ENCODE measurements at regions not wholly inside any gene's neighbourhood (a gene's known extent, or its start where the extent isn't known, plus 50 kb on each side); places are given as distances from the start of the nearest gene placed in this dataset.

DNA sequence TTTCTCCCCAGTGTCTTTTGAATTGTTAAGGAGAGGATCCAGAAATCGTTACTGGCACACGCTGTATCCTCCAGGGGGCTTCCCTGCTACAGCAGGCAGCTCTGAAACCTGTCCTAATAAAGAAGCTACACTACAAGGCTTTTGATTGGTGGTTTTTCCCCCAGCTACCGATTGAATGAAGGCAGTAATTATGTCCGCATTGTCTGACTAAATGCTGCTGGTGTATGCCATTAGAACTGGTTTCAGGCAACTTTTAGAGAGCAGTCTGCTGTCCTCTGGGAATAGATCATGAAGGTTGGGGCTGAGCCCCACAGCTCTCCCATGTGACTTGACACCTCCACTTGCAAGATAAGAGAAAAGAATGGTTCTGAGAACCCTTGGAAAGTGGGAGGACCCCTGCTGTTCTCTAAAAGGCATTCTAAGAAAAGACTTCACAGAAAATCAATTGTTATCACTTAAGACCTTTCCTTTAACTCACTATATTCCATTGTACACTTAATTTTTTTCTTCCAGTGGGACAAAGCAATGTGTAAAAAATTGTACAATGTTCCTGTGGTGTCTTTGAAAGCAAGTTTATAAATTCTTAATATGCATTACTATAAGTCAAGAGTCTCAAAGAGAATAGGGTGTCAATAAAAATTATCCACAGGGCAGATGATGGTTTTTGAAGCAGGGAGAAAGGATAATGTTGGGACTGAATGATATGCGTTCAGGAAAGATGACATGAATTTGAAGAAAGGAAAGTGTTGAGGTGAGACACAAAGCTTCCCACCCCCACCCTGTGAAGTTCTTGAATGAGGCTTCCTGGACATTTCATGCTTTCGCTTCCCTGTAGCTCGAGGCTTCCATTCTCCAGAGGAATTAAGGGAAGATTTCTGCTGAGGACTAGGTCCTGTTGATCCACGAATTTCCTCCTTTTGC is 53.0 kb upstream of the DAZL start:
- intact Hi-C loops (cut with DNase I) = no loop called here
- no peak for DNase-seq

DNA sequence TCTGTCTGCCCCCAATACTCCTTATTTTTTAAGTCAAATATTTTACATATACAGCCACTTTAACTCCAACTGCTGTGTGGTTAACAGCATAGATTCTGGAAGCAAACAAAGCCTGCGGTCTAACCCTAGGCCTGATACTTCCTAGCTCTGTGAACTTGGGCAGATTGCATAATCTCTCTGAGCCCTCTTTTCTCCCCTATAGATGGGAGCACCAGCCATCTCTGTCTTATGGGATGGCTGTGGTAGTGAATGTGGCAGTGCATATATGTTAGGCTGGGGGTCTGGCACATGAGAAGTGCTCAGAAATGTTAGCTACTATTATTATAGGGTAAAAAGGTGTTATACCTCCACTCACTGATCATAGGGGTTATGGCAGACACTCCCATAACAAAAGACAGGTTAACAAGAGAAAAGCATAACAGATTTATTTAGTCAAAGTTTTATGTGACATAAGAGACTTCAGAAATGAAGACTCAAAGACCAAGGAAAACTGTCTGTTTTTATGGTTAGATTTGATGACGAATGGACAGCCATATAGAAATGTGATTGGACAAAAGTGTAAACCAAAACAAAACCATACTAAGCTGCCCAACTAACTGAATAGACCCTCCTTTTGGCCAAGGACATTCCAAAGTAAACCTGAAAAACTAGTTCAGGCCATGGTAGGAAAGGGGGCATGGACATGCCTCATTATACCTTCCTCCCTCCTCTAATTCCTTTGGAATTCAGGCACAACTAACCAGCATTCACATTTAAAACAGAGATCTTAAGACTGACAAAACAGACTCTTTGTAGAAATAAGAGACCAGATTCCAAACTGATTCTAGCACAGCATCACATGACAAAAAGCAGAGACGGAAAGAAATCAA is 53.9 kb upstream of the DAZL start:
- intact Hi-C loops (cut with DNase I) = no loop called here

GRCh38 chr3:16663854-16664712 is 58.9 kb upstream of the DAZL start:
- DNase-seq = no peak
- intact Hi-C loops (cut with DNase I) = no loop called here

More for the DNA sequence above, 53.9 kb upstream of the DAZL start:
- DNase-seq = no peak

- intact Hi-C loops (cut with DNase I) = no loop called here
- no peak for DNase-seq
Observed at GRCh38 chr3:16665282-16665741, 60.1 kb upstream of the DAZL start.

DNA sequence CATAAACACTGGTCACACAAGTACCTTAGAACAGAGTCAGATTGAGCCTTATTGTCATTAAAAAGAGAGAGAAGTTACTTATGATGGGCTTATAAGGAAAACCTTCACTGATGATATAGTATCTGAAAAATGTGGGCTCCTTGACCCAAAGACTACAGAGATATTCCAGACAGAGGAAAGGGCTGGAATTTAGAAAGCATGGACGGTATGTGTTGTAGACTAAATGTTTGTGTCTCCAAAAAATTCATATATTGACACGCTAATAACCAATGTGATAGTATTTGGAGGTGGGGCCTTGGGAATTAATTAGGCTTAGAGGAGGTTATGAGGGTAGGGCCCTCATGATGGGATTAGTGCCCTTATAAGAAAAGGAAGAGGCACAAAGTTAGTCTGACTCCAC is 61.0 kb upstream of the DAZL start:
- DNase-seq = no peak
- intact Hi-C loops (cut with DNase I) = no loop called here

GRCh38 chr3:16667633-16668032 is 62.4 kb upstream of the DAZL start:
- DNase-seq = no peak
- intact Hi-C loops (cut with DNase I) = no loop called here

DNA sequence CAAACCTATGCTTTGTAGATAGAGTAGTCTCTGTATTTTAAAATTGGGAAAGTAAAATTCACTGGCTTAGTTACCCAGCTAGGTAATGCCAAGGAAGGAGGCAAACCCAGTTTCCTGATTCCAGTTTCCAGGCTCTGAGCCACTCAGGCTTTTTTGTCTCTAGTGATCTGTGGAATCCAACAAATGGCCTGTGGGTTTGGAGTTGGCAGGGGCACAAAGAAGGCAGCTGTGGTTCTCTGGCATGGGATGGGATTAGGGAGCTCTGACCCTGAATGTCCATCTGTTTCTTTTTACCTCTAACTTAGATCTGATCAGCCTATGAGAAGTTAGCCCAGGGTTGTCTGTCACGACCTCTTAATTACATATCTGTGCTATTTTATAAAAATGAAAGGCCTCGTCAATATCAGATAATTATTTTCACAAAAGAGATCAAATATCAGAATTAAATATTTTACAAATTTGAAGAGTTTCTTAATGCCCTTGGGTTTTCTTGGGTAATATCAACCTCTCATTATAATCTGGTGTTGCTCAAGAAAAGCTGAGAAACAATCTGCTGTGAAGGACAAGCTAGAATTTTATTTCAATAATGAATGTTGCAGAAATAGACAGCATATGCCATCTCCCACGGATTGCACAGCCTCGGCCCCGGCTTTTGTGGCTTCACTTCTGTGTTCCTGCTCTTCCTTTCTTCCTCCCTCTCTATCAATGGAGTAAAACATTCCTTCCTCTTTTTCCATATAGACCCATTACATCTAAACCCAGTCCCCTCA is 63.7 kb upstream of the DAZL start:
- DNase-seq = peak in 4 of 10 donors; percentile 11 to 75 (median 44)
- intact Hi-C loops (cut with DNase I) = no loop called here

GRCh38 chr3:16670191-16670590 is 65.0 kb upstream of the DAZL start:
- intact Hi-C loops (cut with DNase I) = no loop called here
- DNase-seq = no peak

- intact Hi-C loops (cut with DNase I) = no loop called here
- no peak for DNase-seq
Observed at GRCh38 chr3:16671690-16672089, 66.5 kb upstream of the DAZL start.

DNA sequence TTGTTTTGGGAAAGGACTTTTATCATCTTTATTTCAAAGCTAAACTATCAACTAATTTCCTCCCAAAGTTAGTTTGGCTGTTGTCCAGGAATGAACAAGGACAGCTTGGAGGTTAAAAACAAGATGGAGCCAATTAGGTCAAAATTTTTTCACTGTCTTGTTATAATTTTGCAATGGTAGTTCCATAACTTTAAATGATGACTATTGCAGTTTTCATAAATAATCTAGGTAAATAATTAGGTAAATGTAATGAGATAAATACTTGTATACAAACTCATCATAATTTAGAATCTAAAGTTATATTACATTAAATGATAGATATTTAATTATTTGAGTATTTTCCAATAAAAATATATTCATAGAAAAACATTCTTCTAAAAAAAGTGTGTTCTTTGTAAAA is 68.3 kb upstream of the DAZL start:
- intact Hi-C loops (cut with DNase I) = no loop called here
- no peak for DNase-seq

GRCh38 chr3:16675805-16676204 is 70.6 kb upstream of the DAZL start:
- DNase-seq = no peak
- intact Hi-C loops (cut with DNase I) = no loop called here

GRCh38 chr3:16686679-16687078 is 81.5 kb upstream of the DAZL start:
- DNase-seq = no peak
- intact Hi-C loops (cut with DNase I) = no loop called here

- intact Hi-C loops (cut with DNase I) = no loop called here
- no peak for DNase-seq
Observed at GRCh38 chr3:16687221-16687620, 82.0 kb upstream of the DAZL start.

- DNase-seq = no peak
- intact Hi-C loops (cut with DNase I) = no loop called here
Observed at GRCh38 chr3:16692486-16693344, 87.5 kb upstream of the DAZL start.

DNA sequence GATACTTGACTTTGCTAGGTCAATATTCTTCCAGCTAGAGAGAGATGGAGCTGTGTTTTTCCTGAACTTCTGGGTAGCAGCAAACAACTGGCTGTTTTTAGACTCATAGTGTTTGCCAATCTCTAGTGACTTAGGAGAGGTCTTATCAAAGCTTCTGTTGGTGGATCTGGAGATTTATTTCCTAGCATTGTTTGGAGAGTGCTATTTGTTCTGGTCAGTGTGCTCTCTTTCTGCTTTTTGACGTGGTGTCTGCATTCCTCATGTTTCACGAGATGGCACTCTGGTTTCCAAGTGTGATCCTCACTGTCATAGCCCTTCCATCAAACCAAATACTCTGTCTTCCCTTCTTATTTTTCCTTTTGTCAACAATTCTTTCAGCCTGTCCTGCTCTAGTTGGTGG is 88.6 kb upstream of the DAZL start:
- no peak for DNase-seq
- intact Hi-C loops (cut with DNase I) = no loop called here

DNA sequence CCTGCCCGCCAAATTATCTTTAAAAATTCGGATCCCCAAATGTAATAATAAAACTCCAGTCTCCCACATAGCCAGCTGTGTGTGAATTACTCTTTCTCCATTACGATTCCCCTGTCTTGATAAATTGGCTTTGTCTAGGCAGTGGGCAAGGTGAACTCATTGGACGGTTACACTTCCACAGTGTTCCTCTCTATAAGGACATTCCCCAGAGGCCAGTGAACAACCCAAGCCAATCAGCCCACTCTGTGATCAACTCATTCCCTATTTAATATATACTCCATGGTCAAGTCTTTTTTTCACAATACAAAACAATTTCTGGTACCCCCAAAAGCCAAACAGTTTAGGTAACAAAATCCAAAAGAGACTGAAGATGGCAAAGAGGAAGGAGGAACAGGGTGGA is 90.5 kb upstream of the DAZL start:
- DNase-seq = no peak
- intact Hi-C loops (cut with DNase I) = no loop called here

DNA sequence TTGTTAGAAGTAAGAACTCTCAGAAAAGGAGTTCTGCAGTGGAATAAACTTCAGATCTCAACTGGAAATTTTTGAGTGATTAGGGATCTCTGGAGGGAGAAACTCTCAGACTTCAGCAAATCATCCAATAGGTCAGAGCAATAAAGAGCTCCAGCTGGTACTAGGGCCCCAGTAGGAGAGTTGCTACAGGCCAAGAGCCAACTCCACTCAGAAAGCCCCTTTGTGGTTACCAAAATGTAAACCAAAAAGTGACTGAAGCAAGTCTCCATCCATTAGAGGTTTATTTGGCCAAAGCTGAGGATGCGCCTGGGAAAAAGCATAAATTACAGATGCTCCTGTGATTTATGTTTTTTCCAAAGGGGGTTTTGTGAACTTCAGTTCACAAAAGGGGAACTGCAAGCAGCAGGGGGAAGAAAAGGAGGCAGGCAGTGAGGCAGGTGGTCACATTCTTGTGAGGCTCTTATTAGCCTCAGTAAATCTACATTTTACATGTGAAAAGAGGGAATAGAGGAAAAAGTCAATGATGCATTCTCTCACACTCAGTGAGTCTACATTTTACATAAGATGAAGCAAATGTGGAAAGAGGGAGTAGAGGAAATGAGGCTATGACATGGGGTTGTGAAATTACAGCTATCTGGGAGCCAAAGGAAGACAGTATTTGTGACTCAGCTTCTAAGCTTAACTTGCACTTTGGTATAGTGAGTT is 92.4 kb upstream of the DAZL start:
- no peak for DNase-seq
- intact Hi-C loops (cut with DNase I) = no loop called here

GRCh38 chr3:16700651-16701050 is 95.4 kb upstream of the DAZL start:
- no peak for DNase-seq
- intact Hi-C loops (cut with DNase I) = no loop called here
